ENCODE measurements at regions not wholly inside any gene's neighbourhood (a gene's known extent, or its start where the extent isn't known, plus 50 kb on each side); places are given as distances from the start of the nearest gene placed in this dataset.

- no peak for DNase-seq (ENCODE audit: low read depth)
- TF ChIP-seq CTCF (IDR thresholded peaks at IDR 0.05; ENCODE audit: low read length, missing control alignments) = no peak
- H3K4me3 ChIP-seq (replicated peaks; ENCODE audit: low read depth, low read length) = no peak overlapping the region
Measured at GRCh38 chr20:11371831-11372230, 545.9 kb upstream of the BTBD3 start.

- peak; percentile 44 for DNase-seq (ENCODE audit: low read depth)
- no peak for TF ChIP-seq CTCF (IDR thresholded peaks at IDR 0.05; ENCODE audit: low read length, missing control alignments)
- H3K4me3 ChIP-seq (replicated peaks; ENCODE audit: low read depth, low read length) = no peak overlapping the region
Measured at GRCh38 chr20:11372876-11373790, 544.6 kb upstream of the BTBD3 start.

- no peak for DNase-seq (ENCODE audit: low read depth)
- TF ChIP-seq CTCF (IDR thresholded peaks at IDR 0.05; ENCODE audit: low read length, missing control alignments) = no peak
- no peak overlapping the region for H3K4me3 ChIP-seq (replicated peaks; ENCODE audit: low read depth, low read length)
Measured at GRCh38 chr20:11375335-11375734, 542.4 kb upstream of the BTBD3 start.

GRCh38 chr20:11375966-11376365, 541.7 kb upstream of the BTBD3 start:
- DNase-seq (ENCODE audit: low read depth) = no peak
- H3K4me3 ChIP-seq (replicated peaks; ENCODE audit: low read depth, low read length) = no peak overlapping the region
- no peak for TF ChIP-seq CTCF (IDR thresholded peaks at IDR 0.05; ENCODE audit: low read length, missing control alignments)

- TF ChIP-seq CTCF (IDR thresholded peaks at IDR 0.05; ENCODE audit: low read length, missing control alignments) = no peak
- DNase-seq (ENCODE audit: low read depth) = no peak
- H3K4me3 ChIP-seq (replicated peaks; ENCODE audit: low read depth, low read length) = no peak overlapping the region
Measured at GRCh38 chr20:11376420-11376819, 541.3 kb upstream of the BTBD3 start.

GRCh38 chr20:11376998-11377397, 540.7 kb upstream of the BTBD3 start:
- peak; percentile 28 for DNase-seq (ENCODE audit: low read depth)
- H3K4me3 ChIP-seq (replicated peaks; ENCODE audit: low read depth, low read length) = no peak overlapping the region
- TF ChIP-seq CTCF (IDR thresholded peaks at IDR 0.05; ENCODE audit: low read length, missing control alignments) = no peak

- TF ChIP-seq CTCF (IDR thresholded peaks at IDR 0.05; ENCODE audit: low read length, missing control alignments) = no peak
- H3K4me3 ChIP-seq (replicated peaks; ENCODE audit: low read depth, low read length) = no peak overlapping the region
- DNase-seq (ENCODE audit: low read depth) = no peak
Measured at GRCh38 chr20:11377761-11378160, 539.9 kb upstream of the BTBD3 start.

All from fibroblast of pulmonary artery (primary cell).